RWPE1 (cell line): ENCODE measurements at regions not wholly inside any gene's neighbourhood (a gene's known extent, or its start where the extent isn't known, plus 50 kb on each side); places are given as distances from the start of the nearest gene placed in this dataset.

ENCODE experiments used
- CTCF ChIA-PET: fragments of 350-600 bp; sonication (Branson Sonifier 250); formaldehyde crosslinking; extraction: SDS; loops from one replicate; lab custom pipeline; 2021; lab: Yijun Ruan, JAX
- POLR2A ChIA-PET: fragments of 400-600 bp; formaldehyde crosslinking; extraction: SDS; loops from one replicate; lab custom pipeline; 2020; ENCODE audit warnings: antibody characterized with exemption; ENCODE audit not compliant: low non-redundant PET; lab: Yijun Ruan, JAX
- DNase-seq: peaks from one replicate; pipeline ENCODE4 v3.0.0; 2012; ENCODE audit warnings: low spot score
- H3K27ac ChIP-seq: fragments of 450-650 bp; 2 replicates; pipeline ENCODE4 v1.5.1; 2017
- TF ChIP-seq, protein P1 (sequence below): fragments of 450-650 bp; conservative IDR thresholded peaks from 2 replicates; pipeline ENCODE4 v1.5.1; 2017; ENCODE audit warnings: low read depth, mild to moderate bottlenecking

DNA sequence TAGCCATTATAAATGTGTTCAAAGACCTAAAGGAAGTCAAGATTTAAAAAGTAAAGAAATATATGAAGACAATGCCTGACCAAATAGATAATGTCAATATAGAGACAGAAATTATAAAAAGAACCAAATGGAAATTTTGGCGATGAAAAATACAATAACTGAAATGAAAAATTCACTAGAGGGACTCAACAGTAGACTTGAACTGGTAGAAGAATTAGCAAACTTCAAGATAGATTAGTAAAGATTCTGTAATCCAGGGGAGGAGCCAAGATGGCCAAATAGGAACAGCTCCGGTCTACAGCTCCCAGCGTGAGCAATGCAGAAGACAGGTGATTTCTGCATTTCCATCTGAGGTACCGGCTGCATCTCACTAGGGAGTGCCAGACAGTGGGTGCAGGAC, 433.2 kb downstream of the HINT1 start:
- H3K27ac ChIP-seq = no peak overlapping the region
- ChIA-PET POLR2A (no interaction called here), CTCF (no interaction called here)
- TF ChIP-seq, protein P1, sequence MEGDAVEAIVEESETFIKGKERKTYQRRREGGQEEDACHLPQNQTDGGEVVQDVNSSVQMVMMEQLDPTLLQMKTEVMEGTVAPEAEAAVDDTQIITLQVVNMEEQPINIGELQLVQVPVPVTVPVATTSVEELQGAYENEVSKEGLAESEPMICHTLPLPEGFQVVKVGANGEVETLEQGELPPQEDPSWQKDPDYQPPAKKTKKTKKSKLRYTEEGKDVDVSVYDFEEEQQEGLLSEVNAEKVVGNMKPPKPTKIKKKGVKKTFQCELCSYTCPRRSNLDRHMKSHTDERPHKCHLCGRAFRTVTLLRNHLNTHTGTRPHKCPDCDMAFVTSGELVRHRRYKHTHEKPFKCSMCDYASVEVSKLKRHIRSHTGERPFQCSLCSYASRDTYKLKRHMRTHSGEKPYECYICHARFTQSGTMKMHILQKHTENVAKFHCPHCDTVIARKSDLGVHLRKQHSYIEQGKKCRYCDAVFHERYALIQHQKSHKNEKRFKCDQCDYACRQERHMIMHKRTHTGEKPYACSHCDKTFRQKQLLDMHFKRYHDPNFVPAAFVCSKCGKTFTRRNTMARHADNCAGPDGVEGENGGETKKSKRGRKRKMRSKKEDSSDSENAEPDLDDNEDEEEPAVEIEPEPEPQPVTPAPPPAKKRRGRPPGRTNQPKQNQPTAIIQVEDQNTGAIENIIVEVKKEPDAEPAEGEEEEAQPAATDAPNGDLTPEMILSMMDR = no peak
- DNase-seq = no peak

DNA sequence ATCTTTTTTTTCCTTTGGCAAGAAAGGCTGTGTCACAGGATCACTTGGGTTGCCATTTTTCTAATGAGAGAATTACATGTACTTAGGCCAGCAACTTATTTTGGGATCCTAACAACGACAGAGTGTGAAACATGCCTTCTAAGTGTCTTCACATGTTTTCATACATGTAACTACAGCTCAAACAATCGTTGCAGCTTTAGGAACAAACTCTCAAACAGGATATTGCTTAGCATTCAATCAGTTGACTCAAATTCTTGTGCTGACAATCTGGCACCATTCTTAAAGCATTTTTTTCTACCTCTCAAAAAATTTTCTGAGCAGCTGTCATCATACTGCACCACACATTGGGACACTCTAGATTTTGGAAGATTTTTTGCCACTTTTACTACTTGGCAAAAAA, 435.5 kb downstream of the HINT1 start:
- POLR2A ChIA-PET = no interaction called here
- H3K27ac ChIP-seq = no peak overlapping the region
- DNase-seq = no peak
- TF ChIP-seq, protein P1 = no peak
- CTCF ChIA-PET = no interaction called here

DNA sequence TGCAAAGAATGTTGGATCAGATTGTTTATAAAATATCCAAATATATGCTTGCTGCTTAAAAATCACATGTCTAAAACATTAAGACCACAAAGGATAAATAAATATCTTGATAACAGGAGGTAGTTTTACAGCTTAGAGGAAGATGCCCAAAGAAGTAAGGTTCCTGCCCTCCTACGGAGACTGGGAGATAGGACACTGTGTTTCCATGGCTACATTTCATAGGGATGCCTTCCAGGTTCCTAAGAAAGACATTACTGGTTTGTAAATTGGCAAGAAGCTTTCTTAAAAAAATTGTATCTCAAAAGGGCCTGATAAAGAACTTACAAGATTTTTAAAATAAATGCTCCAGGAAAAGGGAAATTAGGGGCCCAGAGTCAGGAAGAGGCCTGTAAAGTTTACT, 437.2 kb downstream of the HINT1 start:
- POLR2A ChIA-PET = no interaction called here
- TF ChIP-seq, protein P1 = no peak
- DNase-seq = no peak
- CTCF ChIA-PET = interaction anchor here (0.6 kb wide), 1 partner anchor 10 kb away, joined by 3 read pairs; no protein-coding TSS in a partner anchor
- no peak overlapping the region for H3K27ac ChIP-seq

DNA sequence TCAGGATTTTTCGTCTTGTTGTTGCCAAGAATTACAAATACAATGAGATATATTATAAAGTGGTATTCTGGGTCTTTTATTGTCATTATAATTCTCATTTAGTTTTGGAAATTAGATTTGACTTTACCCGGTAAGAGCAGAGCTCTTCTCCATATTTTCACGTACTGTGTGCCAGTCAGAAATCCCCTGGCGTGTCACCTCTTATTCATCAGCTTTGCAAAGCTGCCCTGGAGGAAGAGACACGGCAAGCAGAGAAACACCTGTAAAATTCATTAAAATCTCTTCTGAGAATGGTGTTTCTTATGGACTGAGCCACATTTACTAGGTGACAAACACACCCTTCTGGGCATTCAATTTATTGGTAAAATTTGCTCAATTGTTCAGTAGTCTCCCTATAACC, 440.4 kb downstream of the HINT1 start:
- no peak for DNase-seq
- ChIA-PET CTCF (no interaction called here), POLR2A (no interaction called here)
- TF ChIP-seq, protein P1 = no peak
- H3K27ac ChIP-seq = no peak overlapping the region

DNA sequence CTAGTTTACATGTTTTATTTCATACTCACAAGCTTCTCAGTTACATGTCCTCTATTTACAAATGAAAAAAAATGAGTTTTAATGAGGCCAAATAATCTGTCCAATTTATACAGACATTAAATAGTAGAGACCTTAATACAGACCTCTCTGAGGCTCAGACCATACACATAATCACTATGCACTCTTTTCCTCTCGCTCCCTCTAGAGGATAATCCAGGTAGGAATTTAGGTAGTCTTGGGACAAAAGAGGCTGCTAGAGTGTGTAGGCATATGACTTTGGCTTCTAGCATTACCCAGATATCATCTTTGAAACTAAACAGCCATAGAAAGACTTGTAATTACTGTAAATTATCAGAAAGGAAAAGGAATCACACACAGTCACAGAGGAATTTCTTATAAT, 444.7 kb downstream of the HINT1 start:
- POLR2A ChIA-PET = no interaction called here
- TF ChIP-seq, protein P1 = peak; percentile 78
- CTCF ChIA-PET = interaction anchor here (0.6 to 0.7 kb wide), 4 partner anchors 84 to 325 kb away, joined by 3 to 5 read pairs (median 3); no protein-coding TSS in a partner anchor
- H3K27ac ChIP-seq = no peak overlapping the region
- peak; percentile 58 for DNase-seq

DNA sequence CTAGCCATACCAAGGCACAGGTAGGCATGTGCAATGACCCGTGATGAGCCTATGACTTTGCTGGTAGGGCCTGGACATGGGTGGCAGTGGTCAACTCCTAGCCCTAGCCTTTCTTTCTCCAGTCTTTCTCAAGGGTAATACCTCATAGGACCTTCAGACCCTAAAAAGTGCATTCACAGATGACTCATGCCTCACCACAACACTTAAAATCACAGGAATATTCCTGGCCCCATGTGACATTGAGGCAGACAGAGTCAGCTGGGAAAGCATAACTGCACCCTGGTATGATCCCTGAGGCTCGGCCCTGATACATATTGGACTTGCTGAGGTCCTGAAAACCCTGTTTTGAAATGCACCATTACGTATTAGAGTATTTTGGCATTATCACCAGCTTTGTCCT, 449.5 kb downstream of the HINT1 start:
- DNase-seq = no peak
- H3K27ac ChIP-seq = no peak overlapping the region
- ChIA-PET CTCF (no interaction called here), POLR2A (no interaction called here)
- TF ChIP-seq, protein P1 = no peak
